ENCODE measurements at regions not wholly inside any gene's neighbourhood (a gene's known extent, or its start where the extent isn't known, plus 50 kb on each side); places are given as distances from the start of the nearest gene placed in this dataset.

DNA sequence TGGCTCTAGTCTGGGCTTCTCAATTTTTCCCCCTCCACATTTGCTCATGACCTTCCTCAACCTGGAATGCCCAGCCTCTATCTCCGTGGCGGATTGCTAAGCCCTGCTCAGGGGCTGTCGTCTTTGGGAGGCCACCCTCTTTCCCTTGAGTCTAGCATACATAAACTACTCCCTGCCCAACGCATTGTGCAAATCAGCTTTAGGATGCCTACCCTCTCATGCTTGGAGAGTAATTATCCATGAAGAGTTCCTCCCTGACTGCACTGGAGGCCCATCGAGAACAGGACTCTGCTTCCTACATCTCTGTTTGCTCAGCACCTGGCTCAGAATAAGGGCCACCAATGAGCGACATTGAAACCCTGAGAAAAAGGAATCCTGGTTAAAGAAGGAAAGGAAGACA, 53.7 kb upstream of the NPAS2 start:
- DNase-seq: no peak

- DNase-seq: no peak
These were observed 53.1 kb upstream of the NPAS2 start for GRCh38 chr2:100766806-100767205.

- no peak for DNase-seq
These were observed 52.7 kb upstream of the NPAS2 start for GRCh38 chr2:100767224-100767653.

GRCh38 chr2:100767810-100768806, 51.8 kb upstream of the NPAS2 start:
- DNase-seq: no peak
